ENCODE measurements at regions not wholly inside any gene's neighbourhood (a gene's known extent, or its start where the extent isn't known, plus 50 kb on each side); places are given as distances from the start of the nearest gene placed in this dataset.

DNA sequence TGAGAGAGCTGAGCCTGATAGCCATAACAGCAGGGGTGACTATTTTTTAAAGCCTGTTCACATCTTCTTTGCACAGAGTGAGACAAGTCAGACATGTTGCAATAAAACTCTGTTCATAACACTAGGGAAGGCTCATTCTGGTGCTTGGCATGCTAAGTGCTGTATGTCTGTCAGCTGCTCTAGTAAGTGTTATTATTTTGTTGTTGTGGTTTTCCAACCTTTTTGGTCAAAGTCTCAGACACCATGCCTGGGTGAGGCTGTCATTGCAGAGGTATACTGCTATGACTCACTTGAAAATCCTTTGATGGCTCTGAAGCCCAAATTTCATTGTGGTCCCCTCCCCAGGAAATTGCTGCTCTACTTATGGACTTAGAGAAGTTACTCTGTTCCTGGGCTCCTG, 129.7 kb downstream of the ADRA2A start:
- H3K4me1 ChIP-seq, result no peaks in the 10 kb centered on the region
- no peak overlapping the region for H3K27ac ChIP-seq
- no peak overlapping the region for H3K4me3 ChIP-seq
- H3K9me3 ChIP-seq, result no peaks in the 10 kb centered on the region
- TF ChIP-seq POLR2A (IDR thresholded peaks at IDR 0.05) (no peak), EP300 (IDR thresholded peaks at IDR 0.05) (no peak), POLR2AphosphoS5 (IDR thresholded peaks at IDR 0.05) (no peak)
- TF ChIP-seq, protein P1, sequence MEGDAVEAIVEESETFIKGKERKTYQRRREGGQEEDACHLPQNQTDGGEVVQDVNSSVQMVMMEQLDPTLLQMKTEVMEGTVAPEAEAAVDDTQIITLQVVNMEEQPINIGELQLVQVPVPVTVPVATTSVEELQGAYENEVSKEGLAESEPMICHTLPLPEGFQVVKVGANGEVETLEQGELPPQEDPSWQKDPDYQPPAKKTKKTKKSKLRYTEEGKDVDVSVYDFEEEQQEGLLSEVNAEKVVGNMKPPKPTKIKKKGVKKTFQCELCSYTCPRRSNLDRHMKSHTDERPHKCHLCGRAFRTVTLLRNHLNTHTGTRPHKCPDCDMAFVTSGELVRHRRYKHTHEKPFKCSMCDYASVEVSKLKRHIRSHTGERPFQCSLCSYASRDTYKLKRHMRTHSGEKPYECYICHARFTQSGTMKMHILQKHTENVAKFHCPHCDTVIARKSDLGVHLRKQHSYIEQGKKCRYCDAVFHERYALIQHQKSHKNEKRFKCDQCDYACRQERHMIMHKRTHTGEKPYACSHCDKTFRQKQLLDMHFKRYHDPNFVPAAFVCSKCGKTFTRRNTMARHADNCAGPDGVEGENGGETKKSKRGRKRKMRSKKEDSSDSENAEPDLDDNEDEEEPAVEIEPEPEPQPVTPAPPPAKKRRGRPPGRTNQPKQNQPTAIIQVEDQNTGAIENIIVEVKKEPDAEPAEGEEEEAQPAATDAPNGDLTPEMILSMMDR (IDR thresholded peaks at IDR 0.05), result no peak
- DNase-seq (no peak), ATAC-seq (ENCODE audit: low FRiP score in 2 of 2) (no peak)
- no peaks in the 10 kb centered on the region for H3K36me3 ChIP-seq
- H3K27me3 ChIP-seq, result no peaks in the 10 kb centered on the region

DNA sequence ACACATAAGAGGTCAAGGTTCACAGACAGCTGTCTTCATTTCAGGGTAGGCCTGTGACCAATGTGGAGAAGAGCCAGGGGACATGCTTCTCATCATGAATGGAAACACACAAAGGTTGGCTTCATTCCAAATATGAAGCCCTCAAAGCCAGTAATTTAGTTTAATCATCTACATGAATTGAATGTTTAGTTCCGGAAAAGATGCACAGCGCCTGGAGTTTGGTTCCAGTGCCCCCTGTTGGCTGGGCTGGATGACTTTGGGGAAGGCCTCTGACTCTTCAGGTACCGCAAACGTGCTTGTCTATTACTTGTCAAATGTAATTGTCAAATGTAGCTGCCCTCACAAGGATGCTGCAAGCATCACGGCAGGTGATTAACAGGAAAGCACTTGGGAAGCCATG, 130.7 kb downstream of the ADRA2A start:
- TF ChIP-seq, protein P1 (IDR thresholded peaks at IDR 0.05), result no peak
- TF ChIP-seq POLR2AphosphoS5 (IDR thresholded peaks at IDR 0.05) (no peak), POLR2A (IDR thresholded peaks at IDR 0.05) (no peak), EP300 (IDR thresholded peaks at IDR 0.05) (no peak)
- no peaks in the 10 kb centered on the region for H3K36me3 ChIP-seq
- H3K9me3 ChIP-seq, result no peaks in the 10 kb centered on the region
- no peak overlapping the region for H3K4me3 ChIP-seq
- WGBS, 2 donors, result 47 to 57% methylated on average over 5 of the region's 5 CpGs
- H3K27me3 ChIP-seq, result no peaks in the 10 kb centered on the region
- ATAC-seq (ENCODE audit: low FRiP score in 2 of 2) (no peak), DNase-seq (no peak)
- H3K4me1 ChIP-seq, result no peaks in the 10 kb centered on the region
- no peak overlapping the region for H3K27ac ChIP-seq

DNA sequence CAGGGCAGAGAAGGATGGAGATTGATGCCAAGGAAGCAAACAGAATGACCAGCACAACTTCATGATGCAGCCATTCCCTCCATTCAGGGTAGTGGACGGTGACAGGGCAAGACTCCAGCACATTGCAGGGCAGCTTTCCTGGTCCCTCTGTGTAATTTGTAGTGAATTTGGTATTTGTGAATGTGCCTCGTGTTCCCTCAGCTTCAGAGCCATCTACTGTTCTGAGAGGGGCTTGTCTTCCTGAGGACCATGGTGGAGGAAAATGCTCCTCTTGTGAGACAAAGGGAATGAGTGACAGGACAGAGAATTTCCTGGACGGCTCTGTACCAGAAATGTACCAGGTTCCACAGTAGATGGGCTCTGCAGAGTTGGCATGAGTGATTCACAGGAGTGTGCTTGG, 132.1 kb downstream of the ADRA2A start:
- ATAC-seq (ENCODE audit: low FRiP score in 2 of 2) (no peak), DNase-seq (no peak)
- Histone ChIP-seq H3K36me3 (no peaks in the 10 kb centered on the region), H3K9me3 (no peaks in the 10 kb centered on the region), H3K27me3 (no peaks in the 10 kb centered on the region), H3K4me3 (no peak overlapping the region), H3K4me1 (no peaks in the 10 kb centered on the region), H3K27ac (no peak overlapping the region)
- 57 to 71% methylated on average over 2 to 3 of the region's 3 CpGs for WGBS, 2 donors
- TF ChIP-seq EP300 (IDR thresholded peaks at IDR 0.05), result no peak
- no peak for TF ChIP-seq POLR2A (IDR thresholded peaks at IDR 0.05)
- no peak for TF ChIP-seq POLR2AphosphoS5 (IDR thresholded peaks at IDR 0.05)

DNA sequence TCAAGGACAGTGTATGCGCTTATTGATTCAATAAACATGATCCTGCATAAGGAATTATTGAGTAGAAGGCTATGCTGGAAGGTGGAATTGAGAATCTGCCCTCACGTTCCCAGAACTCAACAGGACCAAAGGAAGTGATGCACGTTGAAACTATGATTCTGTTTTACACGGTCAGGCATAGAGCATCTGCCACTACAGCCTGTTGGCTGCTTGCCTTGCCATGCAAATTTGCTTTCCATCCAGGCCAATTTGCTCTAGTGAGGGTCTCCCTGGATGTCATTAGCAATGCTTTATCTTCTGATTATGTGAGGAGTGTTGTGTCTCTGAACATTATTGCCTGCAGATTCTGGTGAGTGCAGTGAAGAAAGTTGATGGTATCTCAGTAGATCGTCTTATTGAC, 132.9 kb downstream of the ADRA2A start:
- 64 to 81% methylated on average over 5 of the region's 5 CpGs for WGBS, 2 donors
- no peak for ATAC-seq (ENCODE audit: low FRiP score in 2 of 2)
- Histone ChIP-seq H3K4me1 (no peaks in the 10 kb centered on the region), H3K36me3 (no peaks in the 10 kb centered on the region), H3K9me3 (no peaks in the 10 kb centered on the region), H3K27ac (no peak overlapping the region), H3K4me3 (no peak overlapping the region), H3K27me3 (no peaks in the 10 kb centered on the region)
- no peak for DNase-seq
- TF ChIP-seq, protein P1 (IDR thresholded peaks at IDR 0.05), result no peak
- TF ChIP-seq POLR2A (IDR thresholded peaks at IDR 0.05) (no peak), POLR2AphosphoS5 (IDR thresholded peaks at IDR 0.05) (no peak), EP300 (IDR thresholded peaks at IDR 0.05) (no peak)

DNA sequence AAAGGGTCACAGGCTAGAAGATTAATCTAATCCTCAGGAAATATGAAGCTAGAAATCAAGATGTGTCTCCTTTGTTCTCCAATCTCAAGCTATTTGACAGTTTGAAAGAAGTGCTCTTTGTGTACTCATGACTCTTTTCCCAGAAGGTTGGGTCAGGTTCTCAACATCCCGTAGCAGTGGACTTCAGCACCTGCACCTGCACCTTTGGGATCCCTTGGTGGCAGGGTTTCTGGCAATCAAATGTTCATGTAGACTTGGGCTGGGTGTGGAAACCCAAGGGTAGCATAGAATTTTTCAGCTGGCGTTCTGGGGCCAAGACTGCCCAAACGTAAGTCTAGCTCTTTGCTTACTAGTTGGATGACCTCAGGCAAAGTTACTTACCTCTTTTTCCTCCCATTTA, 134.4 kb downstream of the ADRA2A start:
- TF ChIP-seq POLR2AphosphoS5 (IDR thresholded peaks at IDR 0.05) (no peak), EP300 (IDR thresholded peaks at IDR 0.05) (no peak), POLR2A (IDR thresholded peaks at IDR 0.05) (no peak)
- TF ChIP-seq, protein P1 (IDR thresholded peaks at IDR 0.05), result no peak
- Histone ChIP-seq H3K27me3 (no peaks in the 10 kb centered on the region), H3K4me1 (no peaks in the 10 kb centered on the region), H3K27ac (no peak overlapping the region), H3K36me3 (no peaks in the 10 kb centered on the region), H3K9me3 (no peaks in the 10 kb centered on the region), H3K4me3 (no peak overlapping the region)
- 73 to 83% methylated on average over 3 of the region's 3 CpGs for WGBS, 2 donors
- ATAC-seq (ENCODE audit: low FRiP score in 2 of 2), result no peak
- no peak for DNase-seq

Measured in upper lobe of left lung (tissue), 6 donors.